Suppressor macrophage treated with lipopolysaccharide for 4 hours (primary cell): ENCODE measurements at regions not wholly inside any gene's neighbourhood (a gene's known extent, or its start where the extent isn't known, plus 50 kb on each side); places are given as distances from the start of the nearest gene placed in this dataset.

Experiments
- DNase-seq: peaks from one replicate; pipeline ENCODE4 v3.0.0-alpha.2; 2020

GRCh38 chr13:111541345-111541744 lies 220.9 kb downstream of the TEX29 start:
- no peak for DNase-seq

DNA sequence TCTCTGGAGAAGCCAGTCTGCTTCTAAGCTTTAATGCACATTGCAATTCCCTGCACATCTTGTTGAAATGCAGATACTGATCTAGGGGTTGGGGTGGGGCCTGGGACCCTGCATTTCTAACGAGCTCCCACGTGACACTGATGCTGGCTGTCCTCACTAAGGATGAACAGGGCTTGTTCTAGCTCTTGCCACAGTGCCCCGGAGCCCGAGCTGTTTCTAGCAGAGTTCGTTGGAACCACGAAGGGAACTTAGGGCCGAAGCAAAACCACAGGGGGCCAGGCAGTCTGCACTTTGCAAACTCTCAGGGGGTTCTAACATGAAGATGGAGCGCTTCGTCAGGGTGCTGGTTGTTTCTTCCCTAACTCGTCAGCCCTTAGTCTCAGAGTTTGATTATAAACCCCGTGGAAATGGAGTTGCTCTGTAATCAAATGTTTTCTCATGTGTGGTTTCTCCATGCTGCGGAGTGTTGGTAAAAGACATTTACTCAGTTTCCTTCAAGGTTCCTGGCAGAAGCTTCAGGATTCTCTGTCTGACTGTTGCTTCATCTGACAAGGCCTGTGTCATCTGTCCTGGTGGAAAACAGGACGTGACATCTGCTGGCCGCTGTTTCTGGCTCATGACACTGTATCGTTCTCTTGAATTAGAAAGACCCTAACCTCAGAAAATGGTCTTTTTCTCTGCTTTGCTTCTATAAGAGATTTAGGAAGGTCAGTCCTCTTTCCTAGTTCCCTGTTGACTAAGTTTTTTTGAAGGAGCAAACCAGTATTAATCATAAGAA lies 221.5 kb downstream of the TEX29 start:
- DNase-seq: no peak

- DNase-seq: no peak
Observed at GRCh38 chr13:111542530-111543341, 222.3 kb downstream of the TEX29 start.

DNA sequence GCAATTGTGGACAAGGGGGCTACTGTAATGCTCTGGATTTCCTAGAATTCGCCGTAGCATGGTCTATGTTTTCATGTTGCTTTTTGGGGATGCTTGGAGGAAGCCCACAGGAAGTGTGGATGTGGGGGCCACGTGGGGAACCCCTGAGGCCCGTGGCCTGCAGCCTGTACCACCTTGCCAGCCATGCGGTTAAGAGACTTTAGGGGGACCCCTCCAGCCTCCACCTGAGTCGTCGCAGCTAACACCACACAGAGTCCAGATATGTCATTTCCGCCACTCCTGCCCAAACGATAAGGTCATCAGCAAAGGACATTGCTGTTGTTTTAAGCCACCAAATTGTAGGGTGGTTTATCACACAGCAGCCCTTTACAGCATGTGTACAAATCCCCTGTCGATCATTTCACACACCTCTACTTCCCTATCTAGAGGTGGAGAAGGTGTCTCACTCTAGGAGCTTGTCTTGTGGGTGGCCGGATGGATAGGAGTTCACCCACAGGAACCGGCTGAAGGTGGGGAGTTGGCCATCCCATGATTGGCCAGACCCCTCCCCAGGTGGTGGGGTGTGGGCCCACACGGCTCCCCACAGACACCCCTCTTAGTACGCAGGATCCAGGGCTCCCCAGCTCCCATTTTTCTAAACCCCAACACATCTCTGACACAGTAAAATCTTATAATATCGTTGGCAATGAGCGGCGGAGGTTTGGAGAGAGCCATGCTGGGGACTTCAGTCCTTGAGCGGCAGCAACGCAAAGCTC lies 226.7 kb downstream of the TEX29 start:
- DNase-seq: no peak

DNA sequence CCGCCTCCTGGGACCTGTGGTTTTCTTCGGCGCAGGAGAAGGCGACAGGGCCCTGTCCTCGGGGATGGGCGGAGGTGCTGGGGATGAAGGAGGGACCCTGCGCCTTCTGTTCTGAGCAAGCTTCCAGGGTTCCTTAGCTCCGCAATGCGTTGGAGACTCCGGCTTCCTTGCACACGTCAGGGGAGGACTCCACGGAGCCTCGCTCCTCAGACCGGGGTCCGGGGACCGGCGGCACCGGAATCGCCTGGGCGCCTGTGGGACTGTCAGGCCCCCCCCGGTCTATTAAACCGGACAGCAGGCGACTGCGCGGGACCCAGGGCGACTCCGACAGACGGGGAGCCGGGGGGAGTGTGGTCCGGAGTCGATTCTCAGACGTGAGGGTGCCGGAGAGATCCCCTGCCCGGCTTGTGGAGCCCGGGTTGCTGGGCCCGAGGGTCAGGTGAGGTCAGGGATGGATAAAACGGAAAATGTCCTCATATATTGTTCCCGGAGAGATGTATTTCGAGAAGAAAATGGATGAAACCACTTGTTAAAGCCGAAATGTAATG lies 227.4 kb downstream of the TEX29 start:
- DNase-seq: no peak

- DNase-seq: no peak
Observed at GRCh38 chr13:111548301-111548700, 227.9 kb downstream of the TEX29 start.

- no peak for DNase-seq
Observed at GRCh38 chr13:111548805-111549204, 228.4 kb downstream of the TEX29 start.

DNA sequence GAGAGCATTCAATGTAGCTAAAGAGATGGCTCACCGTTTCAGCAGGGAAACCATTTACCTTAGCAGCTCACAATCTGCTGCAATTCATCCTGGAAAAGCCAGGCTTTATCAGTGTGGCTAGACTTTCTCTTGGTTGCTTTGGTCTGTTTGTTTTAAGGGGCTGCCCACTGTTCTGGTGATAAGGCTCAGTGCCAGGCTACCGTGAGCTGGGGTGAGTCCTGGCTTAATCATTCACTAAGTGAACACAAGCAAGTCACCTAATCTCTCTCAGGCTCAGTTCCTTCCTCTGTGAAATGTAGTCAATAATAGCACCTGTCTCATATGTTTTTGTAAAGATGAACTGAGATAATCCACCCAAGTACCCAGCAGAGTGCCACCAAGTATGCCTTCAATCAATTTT lies 229.0 kb downstream of the TEX29 start:
- DNase-seq: no peak

DNA sequence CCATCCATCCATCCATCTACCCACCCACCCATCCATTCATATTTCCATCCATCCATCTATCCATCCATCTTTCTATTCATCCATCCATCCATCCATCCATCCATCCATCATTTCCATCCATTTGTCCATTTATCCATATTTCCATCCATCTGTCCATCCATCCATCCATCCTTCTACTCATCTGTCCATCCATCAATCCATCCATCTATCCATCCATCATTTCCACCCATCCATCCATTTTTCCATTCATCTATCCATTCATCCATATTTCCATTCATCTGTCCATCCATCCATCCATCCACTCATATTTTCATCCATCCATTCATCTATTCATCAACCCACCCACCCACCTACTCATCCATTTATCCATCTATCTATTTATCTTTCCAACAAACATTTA lies 229.6 kb downstream of the TEX29 start:
- DNase-seq: no peak

GRCh38 chr13:111551204-111551820 lies 230.9 kb downstream of the TEX29 start:
- no peak for DNase-seq

DNA sequence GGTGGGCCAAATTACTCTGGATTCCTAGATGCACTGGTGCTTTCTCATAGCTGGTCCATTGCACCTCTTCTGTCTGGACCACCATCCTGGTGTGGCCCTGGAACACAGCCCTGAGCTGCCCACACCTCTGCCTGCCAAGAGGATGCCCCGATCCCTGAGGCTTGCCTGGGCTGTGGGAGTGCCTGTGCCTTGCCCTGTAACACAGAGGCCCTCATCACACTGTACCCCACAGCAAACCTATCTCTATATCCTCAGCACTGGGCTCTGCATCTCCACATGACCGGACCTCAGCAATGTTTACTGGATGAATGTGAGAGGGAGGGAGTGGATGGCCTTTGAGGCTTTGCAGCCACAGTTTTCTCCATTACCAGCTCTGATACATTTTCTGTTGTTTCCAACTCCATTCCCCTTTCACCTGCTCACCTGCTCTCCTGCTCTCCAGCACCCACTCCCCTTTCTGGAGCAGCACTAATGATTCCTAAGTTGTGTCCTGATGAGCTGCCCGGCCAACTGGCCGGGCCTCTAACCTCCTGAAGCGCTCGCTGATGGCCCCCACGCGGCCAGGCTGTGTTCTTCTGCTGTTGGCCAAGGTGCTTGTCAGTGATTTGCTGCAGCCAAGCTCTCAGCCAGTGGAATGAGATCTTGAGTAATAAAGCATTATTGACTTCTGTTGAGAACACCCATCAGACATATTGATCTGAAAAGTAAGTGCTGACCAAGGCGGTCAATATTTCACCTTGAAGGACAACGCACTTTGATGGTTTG lies 232.6 kb downstream of the TEX29 start:
- no peak for DNase-seq

DNA sequence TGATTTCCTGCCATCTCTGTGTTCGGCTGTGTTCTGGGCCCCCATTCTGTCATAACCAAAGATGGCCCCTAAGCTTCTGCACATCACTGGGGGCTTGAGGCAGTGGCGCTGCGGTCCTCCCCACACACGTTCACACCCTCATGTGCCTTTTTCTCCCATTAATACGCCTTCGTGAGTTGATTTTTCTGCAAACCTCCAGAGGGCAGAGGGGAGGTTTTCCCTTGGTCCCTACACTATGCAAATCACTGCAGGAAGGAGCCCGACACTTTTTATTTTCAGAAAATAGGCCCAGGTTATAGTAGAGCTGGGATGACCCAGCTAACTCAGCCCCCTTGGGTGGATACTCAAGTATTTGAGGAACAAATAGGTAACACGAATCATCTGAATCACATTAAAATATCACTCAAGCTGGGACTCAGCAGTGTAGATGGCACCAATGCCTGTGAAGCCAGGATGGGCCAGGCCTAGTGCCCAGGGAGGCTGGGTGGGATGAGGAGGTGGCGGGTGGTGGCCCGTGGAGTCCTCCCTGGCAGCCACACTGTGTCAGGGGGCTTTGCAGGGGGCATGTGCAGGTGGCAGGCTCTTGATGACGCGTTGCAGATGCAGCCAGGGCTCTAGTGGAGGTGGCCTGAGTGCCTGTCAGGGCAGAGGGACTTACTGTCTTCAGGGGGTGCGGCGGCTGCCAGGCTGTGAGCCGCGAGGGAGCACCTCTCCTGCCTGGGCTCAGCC lies 234.3 kb downstream of the TEX29 start:
- no peak for DNase-seq

DNA sequence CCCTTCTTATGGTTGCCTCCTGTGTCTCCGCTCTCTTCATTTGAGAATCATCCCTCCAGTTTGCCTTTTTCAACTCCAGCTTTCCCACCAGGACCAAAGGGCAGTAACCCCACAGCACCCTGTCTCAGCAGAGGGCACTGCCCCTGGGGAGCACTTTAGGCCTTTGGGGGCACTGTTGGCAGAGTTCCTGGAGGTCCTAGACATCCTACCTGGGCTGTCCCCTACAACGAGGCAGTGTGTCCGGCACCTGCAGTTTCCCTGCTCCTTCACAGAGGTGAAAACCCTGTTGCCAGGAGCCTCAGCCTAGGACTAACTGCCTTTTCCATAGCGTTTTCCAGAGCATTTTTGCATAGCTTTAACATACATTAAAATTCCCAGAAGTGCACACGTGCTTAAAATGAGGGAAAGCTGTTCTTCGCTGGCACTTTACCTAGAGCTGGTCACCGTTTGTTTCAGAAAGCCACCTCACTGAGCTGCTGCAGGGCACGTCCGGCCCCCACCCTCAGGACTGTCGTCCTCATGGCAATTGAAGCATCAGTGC lies 234.9 kb downstream of the TEX29 start:
- no peak for DNase-seq

GRCh38 chr13:111555903-111556302 lies 235.5 kb downstream of the TEX29 start:
- no peak for DNase-seq

DNA sequence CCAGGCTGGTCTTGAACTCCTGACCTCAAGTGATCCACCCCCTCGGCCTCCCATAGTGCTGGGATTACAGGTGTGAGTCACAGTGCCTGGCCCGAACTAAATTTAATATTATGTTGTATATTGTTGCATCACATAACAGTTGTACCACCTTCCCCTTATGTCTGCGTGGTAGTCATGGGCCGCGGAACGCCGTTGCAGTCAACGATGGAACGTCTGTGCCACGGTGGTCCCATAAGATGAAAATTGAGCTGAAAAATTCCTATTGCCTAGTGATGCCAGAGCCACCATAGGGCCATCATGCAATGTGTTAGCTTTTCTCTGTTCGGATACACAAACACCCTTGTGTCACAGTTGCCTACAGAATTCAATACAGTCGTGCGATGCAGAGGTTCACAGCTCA lies 236.1 kb downstream of the TEX29 start:
- no peak for DNase-seq

DNA sequence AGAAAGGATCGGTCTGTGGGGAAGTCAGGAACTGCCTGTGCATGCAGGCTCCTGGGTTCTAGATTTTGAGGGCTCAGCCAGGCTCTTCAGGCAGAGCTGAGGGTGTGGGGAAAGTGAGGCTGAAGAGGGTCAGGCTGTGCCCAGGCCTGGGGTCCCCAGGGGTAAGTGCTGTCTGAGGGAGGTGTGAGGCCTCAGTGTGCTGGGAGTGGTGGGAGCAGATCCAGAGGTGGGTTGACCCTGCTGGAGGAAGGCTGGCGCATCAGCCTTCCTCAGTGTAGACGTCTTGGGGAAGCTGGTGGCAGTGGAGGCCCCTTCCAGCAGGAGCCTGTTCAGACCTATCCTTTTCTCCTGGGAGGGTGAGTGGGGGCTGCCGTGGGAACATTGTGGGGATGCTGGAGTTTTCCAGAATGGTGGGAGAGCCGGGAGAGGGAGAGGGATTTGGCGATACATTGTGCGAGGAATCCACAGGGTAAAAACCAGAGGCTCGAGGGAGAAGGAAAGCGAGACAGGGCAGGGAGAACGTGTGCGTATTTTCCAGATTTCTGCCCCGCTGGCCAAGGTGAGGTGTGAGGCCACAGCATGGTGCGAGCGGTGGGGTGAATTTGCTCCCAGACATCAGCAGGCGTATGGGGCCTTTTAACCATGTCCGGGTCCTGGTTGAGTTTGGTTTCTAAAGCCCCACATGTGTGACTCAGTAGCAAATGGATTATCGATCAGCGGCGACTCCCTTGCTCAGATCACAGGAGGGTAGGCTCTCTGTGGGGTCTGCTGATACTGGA lies 237.7 kb downstream of the TEX29 start:
- no peak for DNase-seq

DNA sequence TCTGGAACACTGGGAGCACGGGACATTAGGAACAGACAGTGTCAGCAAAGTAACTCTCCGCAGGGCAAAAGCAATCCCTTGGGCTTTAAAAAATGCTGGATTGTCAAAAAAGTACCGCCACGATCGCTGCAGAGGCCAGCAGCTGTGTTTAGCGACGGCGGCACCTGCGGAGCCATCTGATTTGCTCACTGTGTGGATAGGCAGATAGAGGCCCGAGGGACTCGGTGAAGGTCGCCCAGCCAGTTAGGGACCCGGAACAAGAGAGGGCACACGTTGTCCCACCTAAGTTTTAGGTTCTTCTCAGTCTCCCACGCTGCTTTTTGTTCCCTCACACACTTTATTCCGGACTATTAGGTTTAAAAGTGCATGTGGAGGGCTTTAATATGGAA lies 238.3 kb downstream of the TEX29 start:
- no peak for DNase-seq

DNA sequence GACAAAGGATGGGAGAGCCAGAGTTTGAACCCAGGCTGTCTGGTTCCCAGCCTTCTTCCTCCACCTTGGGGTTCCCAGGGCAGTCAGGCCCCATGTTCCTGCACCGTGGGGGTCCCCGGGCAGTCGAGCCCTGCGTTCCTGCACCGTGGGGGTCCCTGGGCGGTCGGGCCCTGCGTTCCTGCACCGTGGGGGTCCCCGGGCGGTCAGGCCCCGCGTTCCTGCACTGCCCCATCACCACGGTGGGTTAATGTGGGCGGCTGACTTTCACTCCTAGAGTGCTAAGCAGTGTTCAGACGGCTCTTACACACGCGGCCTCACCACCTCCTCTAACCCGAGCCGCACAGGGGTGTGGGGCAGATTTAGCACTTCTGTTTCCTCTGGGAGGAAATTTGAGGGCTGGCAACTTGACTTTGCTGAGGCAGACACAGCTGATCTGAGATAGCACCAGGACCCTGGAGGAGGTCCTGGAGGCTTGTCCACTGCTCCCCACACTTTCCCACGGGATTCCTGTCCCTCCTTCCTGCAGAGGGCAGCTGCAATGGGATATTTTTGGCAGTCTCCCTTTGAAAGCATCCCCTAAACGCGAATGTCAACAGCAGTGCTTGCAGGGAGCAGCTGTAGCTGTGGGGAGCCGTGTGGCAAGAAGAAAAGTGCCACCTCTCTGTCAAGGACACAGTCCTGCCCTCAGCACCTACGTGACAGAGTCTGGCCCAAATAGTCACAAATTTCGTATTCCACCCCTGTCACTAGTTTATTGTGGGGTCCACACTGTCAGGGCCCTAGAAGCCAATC lies 239.4 kb downstream of the TEX29 start:
- DNase-seq: no peak

- no peak for DNase-seq
Observed at GRCh38 chr13:111561091-111561781, 240.8 kb downstream of the TEX29 start.
